ENCODE measurements at regions not wholly inside any gene's neighbourhood (a gene's known extent, or its start where the extent isn't known, plus 50 kb on each side); places are given as distances from the start of the nearest gene placed in this dataset.

DNA sequence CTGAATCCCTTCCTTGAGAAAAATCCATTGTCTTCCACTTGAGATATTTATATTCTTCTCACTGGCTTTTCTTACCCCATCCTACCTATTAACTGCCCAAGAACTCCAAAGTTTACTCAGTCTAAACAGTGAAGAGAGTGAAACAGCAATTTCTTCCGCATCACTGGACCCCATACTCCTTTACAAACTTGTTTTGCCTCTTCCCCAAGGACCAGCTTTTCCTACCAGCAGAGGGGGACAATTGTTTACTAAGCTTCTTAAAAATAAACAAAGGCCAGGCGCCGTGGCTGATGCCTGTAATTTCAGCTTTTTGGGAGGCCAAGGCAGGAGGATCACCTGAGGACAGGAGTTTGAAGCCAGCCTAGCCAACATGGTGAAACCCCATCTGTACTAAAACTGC, 52.0 kb downstream of the LRATD1 start:
- TF ChIP-seq CBFB (IDR thresholded peaks at IDR 0.05; ENCODE audit: low read depth) (no peak), POLR2A (IDR thresholded peaks at IDR 0.05; ENCODE audit: low read depth, low read length) (no peak), FOXK2 (IDR thresholded peaks at IDR 0.05) (no peak), BCLAF1 (IDR thresholded peaks at IDR 0.05) (no peak), SMC3 (IDR thresholded peaks at IDR 0.05; ENCODE audit: borderline replicate concordance, low read length) (no peak), CTCF (IDR thresholded peaks at IDR 0.05 in 2 of 3, conservative IDR thresholded peaks at IDR 0.05 in 1 of 3; ENCODE audit: control insufficient read depth in 2 of 3, extremely low read depth in 1 of 3, insufficient read depth in 1 of 3, low read depth in 3 of 3, low read length in 3 of 3) (no peak)
- TF ChIP-seq, protein P1, sequence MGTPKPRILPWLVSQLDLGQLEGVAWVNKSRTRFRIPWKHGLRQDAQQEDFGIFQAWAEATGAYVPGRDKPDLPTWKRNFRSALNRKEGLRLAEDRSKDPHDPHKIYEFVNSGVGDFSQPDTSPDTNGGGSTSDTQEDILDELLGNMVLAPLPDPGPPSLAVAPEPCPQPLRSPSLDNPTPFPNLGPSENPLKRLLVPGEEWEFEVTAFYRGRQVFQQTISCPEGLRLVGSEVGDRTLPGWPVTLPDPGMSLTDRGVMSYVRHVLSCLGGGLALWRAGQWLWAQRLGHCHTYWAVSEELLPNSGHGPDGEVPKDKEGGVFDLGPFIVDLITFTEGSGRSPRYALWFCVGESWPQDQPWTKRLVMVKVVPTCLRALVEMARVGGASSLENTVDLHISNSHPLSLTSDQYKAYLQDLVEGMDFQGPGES (IDR thresholded peaks at IDR 0.05), result no peak

All from GM12878 (cell line).